ENCODE measurements at regions not wholly inside any gene's neighbourhood (a gene's known extent, or its start where the extent isn't known, plus 50 kb on each side); places are given as distances from the start of the nearest gene placed in this dataset.

GRCh38 chr4:159420162-159421057 is 317.5 kb downstream of the RAPGEF2 start (continued):
- TF ChIP-seq REST (IDR thresholded peaks at IDR 0.05; ENCODE audit: borderline replicate concordance in 1 of 2, low read depth in 1 of 2, low read length in 2 of 2): peak in 1 of 2 experiments; percentile 67; a peak in 2 of 4 replicates
- no peak for TF ChIP-seq HNRNPK (IDR thresholded peaks at IDR 0.05; ENCODE audit: low read depth, low read length, poor library complexity, severe bottlenecking)
- no peak for TF ChIP-seq ZNF451 (CRISPR knock-in tag; IDR thresholded peaks at IDR 0.05)
- TF ChIP-seq ZNF253 (CRISPR knock-in tag; IDR thresholded peaks at IDR 0.05; ENCODE audit: borderline replicate concordance): no peak
- TF ChIP-seq XRCC5 (optimal IDR thresholded peaks at IDR 0.05; ENCODE audit: low read length): no peak
- peak; percentile 84; the same call in 1 of the 2 replicates for TF ChIP-seq REPIN1 (CRISPR knock-in tag; IDR thresholded peaks at IDR 0.05; ENCODE audit: borderline replicate concordance, low read depth)
- TF ChIP-seq ZBTB26 (CRISPR knock-in tag; IDR thresholded peaks at IDR 0.05; ENCODE audit: borderline replicate concordance): no peak
- TF ChIP-seq PLRG1 (conservative IDR thresholded peaks at IDR 0.05): no peak
- TF ChIP-seq ARNT2 (CRISPR knock-in tag; IDR thresholded peaks at IDR 0.05; ENCODE audit: low read depth): no peak
- TF ChIP-seq ZNF337 (CRISPR knock-in tag; IDR thresholded peaks at IDR 0.05; ENCODE audit: borderline replicate concordance, low read depth): no peak
- TF ChIP-seq SAP130 (CRISPR knock-in tag; IDR thresholded peaks at IDR 0.05; ENCODE audit: low read depth): peak; percentile 62
- TF ChIP-seq U2AF1 (optimal IDR thresholded peaks at IDR 0.05; ENCODE audit: low read depth, low read length): no peak
- no peak for TF ChIP-seq ARID2 (CRISPR knock-in tag; IDR thresholded peaks at IDR 0.05; ENCODE audit: borderline replicate concordance)
- peak; percentile 92 for TF ChIP-seq CBX5 (CRISPR knock-in tag; IDR thresholded peaks at IDR 0.05; ENCODE audit: borderline replicate concordance)
- TF ChIP-seq RBAK (CRISPR knock-in tag; IDR thresholded peaks at IDR 0.05): peak; percentile 72
- TF ChIP-seq ATF4 (CRISPR knock-in tag; IDR thresholded peaks at IDR 0.05): peak in 1 of 2 experiments; percentile 92; a peak in 2 of 4 replicates
- TF ChIP-seq ZBTB38 (CRISPR knock-in tag; IDR thresholded peaks at IDR 0.05): peak; percentile 81
- TF ChIP-seq ARID3A (IDR thresholded peaks at IDR 0.05; ENCODE audit: low read depth, low read length): peak; percentile 26; the same call in 1 of the 2 replicates
